ENCODE measurements at regions not wholly inside any gene's neighbourhood (a gene's known extent, or its start where the extent isn't known, plus 50 kb on each side); places are given as distances from the start of the nearest gene placed in this dataset.
"Not testable (repeated sequence)": the region's sequence is repeated elsewhere in the genome, so short reads cannot be mapped to it uniquely, and the experiment has no call there.

DNA sequence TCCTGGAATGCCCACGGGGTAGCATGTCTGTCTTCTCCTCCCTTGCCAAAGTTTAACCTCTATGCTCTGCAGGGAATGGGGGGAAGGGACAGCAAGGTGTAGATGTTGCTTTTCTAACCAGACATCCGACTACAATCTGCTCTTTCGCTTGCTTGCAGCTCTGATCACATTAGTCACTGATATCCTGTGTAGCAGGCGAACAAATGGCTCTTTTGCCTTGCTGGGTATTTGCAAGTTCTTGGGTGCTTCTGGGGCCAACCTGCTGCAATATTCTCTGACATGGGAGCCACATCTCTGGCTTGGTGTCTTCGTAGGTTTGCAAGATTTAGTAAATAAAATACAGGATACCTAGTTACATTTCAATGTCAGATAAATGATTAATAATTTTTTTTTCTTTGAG, 190.0 kb downstream of the ASB1 start:
- no peak overlapping the region for H3K4me3 ChIP-seq (ENCODE audit: low read depth, low read length)
- DNase-seq (ENCODE audit: low read depth) = no peak

- not testable (repeated sequence) for H3K4me3 ChIP-seq (ENCODE audit: low read depth, low read length); DNase-seq (ENCODE audit: low read depth)
Observed at GRCh38 chr2:238618494-238619283, 192.0 kb downstream of the ASB1 start.

- H3K4me3 ChIP-seq (ENCODE audit: low read depth, low read length) = no peak overlapping the region
Observed at GRCh38 chr2:238627899-238628298, 201.2 kb downstream of the ASB1 start.

DNA sequence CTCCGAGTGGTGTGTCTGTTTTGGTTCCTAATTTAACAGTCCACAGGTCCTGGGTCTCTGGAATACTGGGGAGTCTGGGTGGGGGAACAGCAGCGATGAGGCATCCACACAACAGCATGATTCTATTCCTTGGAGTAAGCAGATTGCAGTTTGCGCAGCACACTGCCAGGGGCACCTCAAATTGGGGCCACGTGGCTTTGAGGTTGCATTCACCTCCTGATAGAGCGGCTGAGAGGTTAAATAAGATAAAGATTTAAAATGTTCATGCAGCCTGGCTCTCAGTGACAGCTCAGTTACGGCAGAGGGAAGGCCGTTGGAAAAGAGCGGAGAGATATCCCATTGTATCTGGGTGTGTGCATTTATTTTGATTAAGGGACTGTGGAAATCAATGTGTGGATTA, 202.3 kb downstream of the ASB1 start:
- DNase-seq (ENCODE audit: low read depth) = no peak
- no peak overlapping the region for H3K4me3 ChIP-seq (ENCODE audit: low read depth, low read length)

More at GRCh38 chr2:238627899-238628298, 201.2 kb downstream of the ASB1 start:
- no peak for DNase-seq (ENCODE audit: low read depth)

GRCh38 chr2:238631491-238632180, 204.9 kb downstream of the ASB1 start:
- DNase-seq (ENCODE audit: low read depth) = no peak
- H3K4me3 ChIP-seq (ENCODE audit: low read depth, low read length) = no peak overlapping the region

GRCh38 chr2:238632181-238633060, 205.7 kb downstream of the ASB1 start:
- H3K4me3 ChIP-seq (ENCODE audit: low read depth, low read length) = no peak overlapping the region
- no peak for DNase-seq (ENCODE audit: low read depth)

DNA sequence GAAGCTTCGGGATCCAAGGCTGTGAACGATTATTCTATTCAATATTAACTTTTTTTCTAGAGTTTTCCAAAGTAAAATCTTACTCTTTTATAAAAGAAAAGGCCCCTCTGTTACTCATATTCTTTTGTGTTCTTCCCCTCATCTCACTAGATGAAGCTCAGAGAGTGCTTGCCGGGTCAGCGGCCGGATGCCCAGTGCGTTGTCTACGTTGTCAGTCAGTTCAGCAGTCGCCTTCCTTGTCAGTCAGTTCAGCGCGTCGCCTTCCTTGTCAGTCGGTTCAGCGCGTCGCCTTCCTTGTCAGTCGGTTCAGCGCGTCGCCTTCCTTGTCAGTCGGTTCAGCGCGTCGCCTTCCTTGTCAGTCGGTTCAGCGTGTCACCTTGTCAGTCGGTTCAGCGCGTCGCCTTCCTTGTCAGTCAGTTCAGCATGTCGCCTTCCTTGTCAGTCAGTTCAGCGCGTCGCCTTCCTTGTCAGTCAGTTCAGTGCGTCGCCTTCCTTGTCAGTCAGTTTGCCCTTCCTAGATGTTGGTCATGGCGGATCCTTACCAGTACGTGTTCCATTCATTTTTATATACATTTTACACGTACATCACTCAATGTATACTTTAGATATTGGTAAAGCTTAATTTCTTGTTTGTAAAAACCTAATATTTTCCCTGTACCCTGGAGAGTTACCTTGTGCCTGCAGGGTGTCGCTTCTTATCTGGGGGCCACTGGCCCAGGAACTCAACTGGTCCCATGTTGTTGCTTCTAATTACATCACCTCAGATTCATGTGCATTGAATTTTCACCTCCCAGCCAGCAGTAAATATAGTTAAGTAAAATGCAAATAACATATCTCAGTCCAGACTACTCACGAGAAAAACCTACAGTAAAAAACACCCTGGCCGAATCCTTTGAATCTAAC, 206.9 kb downstream of the ASB1 start:
- no peak for DNase-seq (ENCODE audit: low read depth)
- H3K4me3 ChIP-seq (ENCODE audit: low read depth, low read length) = no peak overlapping the region

GRCh38 chr2:238634701-238635357, 208.1 kb downstream of the ASB1 start:
- no peak for DNase-seq (ENCODE audit: low read depth)

GRCh38 chr2:238635647-238636051, 208.9 kb downstream of the ASB1 start:
- DNase-seq (ENCODE audit: low read depth) = peak; percentile 25
- H3K4me3 ChIP-seq (ENCODE audit: low read depth, low read length) = no peak overlapping the region

More at GRCh38 chr2:238634701-238635357, 208.1 kb downstream of the ASB1 start:
- H3K4me3 ChIP-seq (ENCODE audit: low read depth, low read length) = no peak overlapping the region

- H3K4me3 ChIP-seq (ENCODE audit: low read depth, low read length) = no peak overlapping the region
- no peak for DNase-seq (ENCODE audit: low read depth)
Observed at GRCh38 chr2:238636269-238637073, 209.7 kb downstream of the ASB1 start.

DNA sequence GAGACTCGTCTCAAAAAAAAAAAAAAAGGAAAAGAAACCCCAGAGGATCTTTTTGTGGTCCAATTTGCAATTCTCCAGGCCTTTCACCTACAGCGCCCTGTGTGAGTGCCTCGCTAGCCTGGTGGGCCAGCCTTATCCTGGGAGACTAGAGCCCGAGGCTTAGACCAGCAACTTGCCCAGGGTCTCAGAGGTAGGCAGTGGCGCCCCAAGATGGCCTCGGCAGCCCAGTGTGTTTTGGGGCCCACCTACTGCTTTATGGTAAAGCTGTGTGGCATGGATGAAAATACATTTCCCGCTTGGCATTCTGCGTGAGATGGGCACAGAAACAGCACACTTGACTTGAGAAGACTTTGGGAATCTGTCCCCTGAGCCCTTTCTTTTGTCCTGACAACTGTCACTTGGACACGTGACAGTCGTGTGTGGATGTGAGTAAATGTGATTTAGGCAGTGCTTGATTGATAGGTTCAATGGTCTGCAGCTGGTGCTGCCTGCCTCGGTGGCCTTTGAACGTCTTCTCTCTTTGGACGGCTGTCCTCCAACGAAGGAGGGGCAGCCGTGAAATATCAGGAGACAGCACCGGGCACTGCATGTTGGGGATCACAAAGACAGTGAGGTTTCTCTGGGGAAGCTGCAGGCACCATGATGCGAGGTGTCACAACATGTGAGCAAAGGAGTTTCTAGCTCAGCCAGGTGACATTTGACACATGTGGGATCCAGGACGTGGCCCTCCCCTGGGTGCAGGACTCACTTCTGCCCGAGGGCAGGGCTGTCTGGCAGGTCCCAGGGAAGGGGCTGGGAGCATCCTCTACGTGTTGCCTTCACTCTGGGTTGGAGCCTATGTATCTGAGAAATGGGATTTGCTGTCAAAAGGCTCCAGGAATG, 209.5 kb upstream of the TWIST2 start:
- no peak for DNase-seq (ENCODE audit: low read depth)
- no peak overlapping the region for H3K4me3 ChIP-seq (ENCODE audit: low read depth, low read length)

- DNase-seq (ENCODE audit: low read depth) = no peak
- no peak overlapping the region for H3K4me3 ChIP-seq (ENCODE audit: low read depth, low read length)
Observed at GRCh38 chr2:238638982-238639628, 208.8 kb upstream of the TWIST2 start.

DNA sequence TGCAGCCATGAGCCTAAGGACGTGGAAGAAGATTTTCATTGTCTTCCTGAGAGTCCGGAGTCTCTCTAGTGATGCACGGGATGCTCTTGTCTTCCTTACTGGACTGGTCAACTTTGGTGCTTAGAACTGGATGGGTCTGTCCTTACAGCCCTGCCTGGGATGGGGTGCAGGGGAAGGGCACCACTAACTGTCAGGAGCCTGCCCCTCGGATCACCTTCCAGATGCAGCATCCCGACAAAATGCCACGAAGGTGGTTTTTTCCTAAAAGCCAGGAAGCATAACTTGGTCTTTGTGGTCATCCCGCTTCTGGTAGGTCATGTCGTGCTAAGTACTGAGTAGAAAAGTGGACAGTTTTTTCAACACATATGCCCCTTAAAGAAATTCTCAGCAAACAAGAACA, 207.4 kb upstream of the TWIST2 start:
- H3K4me3 ChIP-seq (ENCODE audit: low read depth, low read length) = no peak overlapping the region
- DNase-seq (ENCODE audit: low read depth) = no peak

DNA sequence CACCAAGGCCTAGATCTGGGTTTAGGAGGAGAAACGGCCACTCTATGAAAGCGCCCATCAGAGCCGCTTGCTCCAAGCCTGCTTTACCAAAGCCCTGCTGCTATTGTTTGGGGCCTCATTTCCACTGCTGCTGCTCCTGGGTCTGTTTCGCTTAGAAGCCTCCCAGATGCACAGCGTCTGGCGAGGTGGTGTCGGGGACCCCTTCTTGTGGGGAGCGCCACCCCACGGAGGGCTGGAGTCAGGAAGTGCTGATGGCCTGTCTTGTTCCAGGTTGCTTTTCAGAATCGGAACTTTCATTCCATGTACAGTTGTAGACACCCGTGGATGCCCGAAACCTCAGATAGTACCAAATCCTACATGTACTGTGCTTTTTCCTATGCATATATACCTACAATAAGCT, 204.9 kb upstream of the TWIST2 start:
- H3K4me3 ChIP-seq (ENCODE audit: low read depth, low read length) = no peak overlapping the region
- DNase-seq (ENCODE audit: low read depth) = no peak

DNA sequence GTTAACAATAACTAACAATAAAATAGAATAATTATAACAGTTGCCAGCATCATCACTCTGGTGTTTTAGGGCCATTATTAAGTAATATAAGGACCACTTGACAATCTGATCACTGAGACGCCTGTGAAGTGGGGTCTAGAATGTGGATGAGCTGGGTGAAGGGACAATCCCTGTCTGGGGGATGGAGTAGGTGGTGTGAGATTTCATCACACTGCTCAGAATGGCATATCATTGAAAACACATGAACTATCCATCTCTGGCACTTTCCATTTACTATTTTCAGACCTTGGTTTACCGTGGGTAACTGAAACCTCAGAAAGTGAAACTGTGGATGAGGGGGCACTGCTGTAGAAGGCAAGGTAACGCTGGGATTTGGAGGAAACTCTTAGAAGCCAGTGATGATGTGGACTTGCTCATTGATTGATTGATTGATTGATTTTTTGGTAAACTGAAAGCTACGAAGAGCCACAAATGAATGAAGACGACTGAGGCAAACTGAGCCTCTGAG, 204.4 kb upstream of the TWIST2 start:
- no peak for DNase-seq (ENCODE audit: low read depth)
- no peak overlapping the region for H3K4me3 ChIP-seq (ENCODE audit: low read depth, low read length)
